DND-41 (cell line): ENCODE measurements at regions not wholly inside any gene's neighbourhood (a gene's known extent, or its start where the extent isn't known, plus 50 kb on each side); places are given as distances from the start of the nearest gene placed in this dataset.

Source experiments
- ATAC-seq: fragments of 200-7000 bp; cut with Tn5 transposase; 3 replicates; pipeline ENCODE4 v1.9.1; 2021; ENCODE audit warnings: low read depth; ENCODE audit not compliant: insufficient read depth
- DNase-seq: peaks from one replicate; pipeline ENCODE4 v3.0.0-alpha.2; 2020
- H2AFZ ChIP-seq: 2 replicates; pipeline ENCODE4 v1.6.0; 2012; ENCODE audit warnings: low read depth, low read length
- H3K27ac ChIP-seq: 2 replicates; pipeline ENCODE4 v1.5.1; 2012; ENCODE audit warnings: low read length, inconsistent platforms
- H3K27me3 ChIP-seq: fragments of 200-600 bp; sonication (generic); 2 replicates; pipeline ENCODE4 v1.6.0; 2012; ENCODE audit warnings: low read length, mild to moderate bottlenecking, inconsistent platforms; ENCODE audit not compliant: insufficient read depth, poor library complexity
- H3K36me3 ChIP-seq: 2 replicates; pipeline ENCODE4 v1.5.1; 2012; ENCODE audit warnings: low read length, inconsistent platforms; ENCODE audit not compliant: insufficient read depth
- H3K4me1 ChIP-seq: 2 replicates; pipeline ENCODE4 v1.5.1; 2012; ENCODE audit warnings: mild to moderate bottlenecking, low read length; ENCODE audit not compliant: insufficient read depth
- H3K4me2 ChIP-seq: 2 replicates; pipeline ENCODE4 v1.6.0; 2012; ENCODE audit warnings: mild to moderate bottlenecking, moderate library complexity, low read length, inconsistent platforms; ENCODE audit not compliant: insufficient read depth
- H3K4me3 ChIP-seq, 2 experiments: fragments of 200-600 bp in 1 of 2; shearing (Covaris generic) in 1 of 2; 2 replicates each; pipeline ENCODE4 v1.5.1; 2012 to 2016; ENCODE audit warnings: inconsistent platforms in 2 of 2, low read length in 2 of 2, mild to moderate bottlenecking in 2 of 2, low read depth in 1 of 2, moderate library complexity in 1 of 2
- H3K79me2 ChIP-seq: 2 replicates; pipeline ENCODE4 v1.6.0; 2012; ENCODE audit warnings: low read length, inconsistent platforms; ENCODE audit not compliant: insufficient read depth
- H3K9ac ChIP-seq: 2 replicates; pipeline ENCODE4 v1.6.0; 2012; ENCODE audit warnings: low read depth, mild to moderate bottlenecking, inconsistent platforms, low read length, moderate library complexity
- H3K9me3 ChIP-seq: 2 replicates; pipeline ENCODE4 v1.5.1; 2012; ENCODE audit warnings: low read length, moderate library complexity, mild to moderate bottlenecking, inconsistent platforms; ENCODE audit not compliant: insufficient read depth, severe bottlenecking
- H4K20me1 ChIP-seq: 2 replicates; pipeline ENCODE4 v1.6.0; 2012; ENCODE audit warnings: low read length; ENCODE audit not compliant: insufficient read depth
- CTCF ChIP-seq: IDR thresholded peaks from 2 replicates; pipeline ENCODE4 v1.5.1; 2012; ENCODE audit warnings: borderline replicate concordance, low read length, moderate library complexity, mild to moderate bottlenecking; ENCODE audit not compliant: poor library complexity, severe bottlenecking; ENCODE audit errors: extremely low read depth
- EZH2 ChIP-seq: IDR thresholded peaks from 3 replicates; pipeline ENCODE4 v1.6.1; 2012; ENCODE audit warnings: borderline replicate concordance, low read depth, mild to moderate bottlenecking, moderate library complexity, low read length, inconsistent platforms; ENCODE audit not compliant: severe bottlenecking

GRCh38 chr7:26991796-26992195 lies 104.0 kb downstream of the HOXA1 start:
- no peak overlapping the region for H2AFZ ChIP-seq
- TF ChIP-seq EZH2 (no peak), CTCF (no peak)
- ATAC-seq (no peak), DNase-seq (no peak)
- H3K4me3 ChIP-seq: no peak overlapping the region
- peaks cover 3% of the 10 kb centered on the region for H3K27me3 ChIP-seq
- H3K4me1 ChIP-seq: no peaks in the 10 kb centered on the region
- no peak overlapping the region for H3K4me2 ChIP-seq
- H3K27ac ChIP-seq: no peak overlapping the region
- no peaks in the 10 kb centered on the region for H3K9me3 ChIP-seq
- H3K79me2 ChIP-seq: no peaks in the 10 kb centered on the region
- H3K36me3 ChIP-seq: no peaks in the 10 kb centered on the region
- no peak overlapping the region for H3K9ac ChIP-seq
- no peaks in the 10 kb centered on the region for H4K20me1 ChIP-seq

GRCh38 chr7:26989897-26990670 lies 105.7 kb downstream of the HOXA1 start:
- Histone ChIP-seq H3K4me1 (no peaks in the 10 kb centered on the region), H3K4me3 (no peak overlapping the region), H3K9me3 (no peaks in the 10 kb centered on the region), H3K4me2 (no peak overlapping the region), H3K27me3 (peaks cover 3% of the 10 kb centered on the region), H3K79me2 (no peaks in the 10 kb centered on the region), H3K27ac (no peak overlapping the region), H3K9ac (no peak overlapping the region), H3K36me3 (no peaks in the 10 kb centered on the region), H2AFZ (no peak overlapping the region), H4K20me1 (no peaks in the 10 kb centered on the region)
- TF ChIP-seq EZH2 (no peak), CTCF (no peak)
- ATAC-seq (no peak), DNase-seq (no peak)

GRCh38 chr7:26988836-26989374 lies 106.9 kb downstream of the HOXA1 start:
- DNase-seq (no peak), ATAC-seq (no peak)
- H2AFZ ChIP-seq: no peak overlapping the region
- no peaks in the 10 kb centered on the region for H3K9me3 ChIP-seq
- no peak for TF ChIP-seq EZH2
- no peak for TF ChIP-seq CTCF
- H4K20me1 ChIP-seq: no peaks in the 10 kb centered on the region
- H3K27me3 ChIP-seq: no peaks in the 10 kb centered on the region
- no peaks in the 10 kb centered on the region for H3K36me3 ChIP-seq
- no peak overlapping the region for H3K9ac ChIP-seq
- no peak overlapping the region for H3K4me3 ChIP-seq
- no peak overlapping the region for H3K27ac ChIP-seq
- no peaks in the 10 kb centered on the region for H3K4me1 ChIP-seq
- no peaks in the 10 kb centered on the region for H3K79me2 ChIP-seq
- no peak overlapping the region for H3K4me2 ChIP-seq
